Spinal cord (tissue), 9 donors: ENCODE measurements at regions not wholly inside any gene's neighbourhood (a gene's known extent, or its start where the extent isn't known, plus 50 kb on each side); places are given as distances from the start of the nearest gene placed in this dataset.

Source experiments
- DNase-seq, 6 donors: peaks; one replicate each; pipeline versions ENCODE4 v3.0.0 to v3.0.0-alpha.2; 2013 to 2015; ENCODE audit warnings: low spot score in 6 of 6, low read depth in 4 of 6
- H3K27ac ChIP-seq: one replicate; pipeline ENCODE4 v1.5.1; 2013; ENCODE audit warnings: low read depth, low read length, control low read depth
- H3K27me3 ChIP-seq: one replicate; pipeline ENCODE4 v1.6.1; 2013; ENCODE audit warnings: low read length; ENCODE audit not compliant: control insufficient read depth, insufficient read depth
- H3K36me3 ChIP-seq: one replicate; pipeline ENCODE4 v1.6.1; 2013; ENCODE audit warnings: low read length; ENCODE audit not compliant: control insufficient read depth, insufficient read depth
- H3K4me1 ChIP-seq: one replicate; pipeline ENCODE4 v1.6.1; 2013; ENCODE audit warnings: low read length; ENCODE audit not compliant: control insufficient read depth, insufficient read depth
- H3K4me3 ChIP-seq: one replicate; pipeline ENCODE4 v1.5.1; 2013; ENCODE audit warnings: low read depth, low read length, control low read depth
- H3K9me3 ChIP-seq: one replicate; pipeline ENCODE4 v1.6.1; 2013; ENCODE audit warnings: low read length; ENCODE audit not compliant: control insufficient read depth, insufficient read depth
- WGBS: methylation state at CpG from one replicate; pipeline ENCODE4 v1.1.5; 2013; ENCODE audit warnings: missing lambda C conversion rate; ENCODE audit not compliant: insufficient coverage; 5-methylcytosine and 5-hydroxymethylcytosine counted together
- donor health status: healthy.

DNA sequence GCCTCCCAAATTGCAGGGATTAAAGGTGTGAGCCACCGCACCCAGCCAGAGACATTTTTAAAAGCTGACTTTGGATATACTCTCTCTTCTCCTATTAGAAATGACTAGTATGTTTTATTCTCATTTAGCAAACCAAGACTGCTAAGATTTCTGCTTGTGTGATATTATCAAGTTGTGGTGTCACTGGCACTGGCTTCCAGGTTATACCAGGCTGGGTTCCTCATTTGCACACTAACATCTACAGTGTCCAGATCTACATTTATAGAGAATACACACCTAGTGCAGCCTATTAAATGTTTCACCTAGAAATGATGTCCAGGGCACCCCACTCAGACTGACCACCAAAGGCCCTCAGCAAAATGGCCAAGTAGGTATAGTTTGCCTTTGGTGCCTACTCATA is 49.9 kb upstream of the FOXN2 start:
- no peaks in the 10 kb centered on the region for H3K4me1 ChIP-seq
- no peaks in the 10 kb centered on the region for H3K9me3 ChIP-seq
- WGBS = no CpG with 5 or more reads among the region's 1 CpG
- no peak overlapping the region for H3K27ac ChIP-seq
- H3K27me3 ChIP-seq = no peaks in the 10 kb centered on the region
- H3K36me3 ChIP-seq = no peaks in the 10 kb centered on the region
- no peak for DNase-seq
- no peak overlapping the region for H3K4me3 ChIP-seq
